ENCODE measurements at regions not wholly inside any gene's neighbourhood (a gene's known extent, or its start where the extent isn't known, plus 50 kb on each side); places are given as distances from the start of the nearest gene placed in this dataset.

DNA sequence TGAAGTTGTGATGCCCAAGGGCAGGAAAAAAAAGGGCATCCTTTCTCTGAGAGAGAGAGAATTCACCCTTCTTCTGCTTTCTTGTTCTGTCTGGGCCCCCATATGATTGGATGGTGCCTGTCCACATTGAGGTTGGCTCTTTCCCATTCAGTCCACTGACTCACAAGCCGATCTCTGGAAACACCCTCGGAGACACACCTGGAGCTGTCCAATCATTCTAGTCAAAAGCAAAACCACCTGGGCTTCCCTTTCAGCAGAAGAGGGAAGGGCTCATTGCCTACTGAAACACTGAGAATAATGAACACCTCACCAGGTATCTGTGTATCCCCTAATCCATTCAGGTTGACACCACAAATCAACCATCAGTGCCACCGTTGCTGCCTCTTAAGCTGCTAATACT is 103.7 kb upstream of the GNG12 start:
- H3K4me3 Mint-ChIP-seq = no peak overlapping the region
- H3K9me3 Mint-ChIP-seq = no peaks in the 10 kb centered on the region
- H3K4me1 Mint-ChIP-seq (ENCODE audit: low read depth) = peaks cover 11% of the 10 kb centered on the region
- TF ChIP-seq CTCF (IDR thresholded peaks at IDR 0.05) = no peak
- DNase-seq = no peak
- H3K27ac Mint-ChIP-seq = no peak overlapping the region
- H3K27me3 Mint-ChIP-seq (ENCODE audit: insufficient read depth) = peaks cover 2% of the 10 kb centered on the region; the same call in 1 of the 2 replicates
- no peaks in the 10 kb centered on the region for H3K36me3 Mint-ChIP-seq (ENCODE audit: low read depth)

GRCh38 chr1:67935560-67935959 is 102.3 kb upstream of the GNG12 start:
- no peaks in the 10 kb centered on the region for H3K9me3 Mint-ChIP-seq
- peaks cover 2% of the 10 kb centered on the region; the same call in 1 of the 2 replicates for H3K27me3 Mint-ChIP-seq (ENCODE audit: insufficient read depth)
- no peak for TF ChIP-seq CTCF (IDR thresholded peaks at IDR 0.05)
- H3K4me1 Mint-ChIP-seq (ENCODE audit: low read depth) = peaks cover 12% of the 10 kb centered on the region
- DNase-seq = no peak
- H3K27ac Mint-ChIP-seq = no peak overlapping the region
- no peaks in the 10 kb centered on the region for H3K36me3 Mint-ChIP-seq (ENCODE audit: low read depth)
- H3K4me3 Mint-ChIP-seq = no peak overlapping the region

GRCh38 chr1:67931198-67931597 is 97.9 kb upstream of the GNG12 start:
- Mint-ChIP-seq H3K4me3 (no peak overlapping the region), H3K9me3 (no peaks in the 10 kb centered on the region), H3K36me3 (ENCODE audit: low read depth) (no peaks in the 10 kb centered on the region), H3K4me1 (ENCODE audit: low read depth) (peaks cover 9% of the 10 kb centered on the region), H3K27me3 (ENCODE audit: insufficient read depth) (no peaks in the 10 kb centered on the region), H3K27ac (no peak overlapping the region)
- DNase-seq = no peak
- no peak for TF ChIP-seq CTCF (IDR thresholded peaks at IDR 0.05)

DNA sequence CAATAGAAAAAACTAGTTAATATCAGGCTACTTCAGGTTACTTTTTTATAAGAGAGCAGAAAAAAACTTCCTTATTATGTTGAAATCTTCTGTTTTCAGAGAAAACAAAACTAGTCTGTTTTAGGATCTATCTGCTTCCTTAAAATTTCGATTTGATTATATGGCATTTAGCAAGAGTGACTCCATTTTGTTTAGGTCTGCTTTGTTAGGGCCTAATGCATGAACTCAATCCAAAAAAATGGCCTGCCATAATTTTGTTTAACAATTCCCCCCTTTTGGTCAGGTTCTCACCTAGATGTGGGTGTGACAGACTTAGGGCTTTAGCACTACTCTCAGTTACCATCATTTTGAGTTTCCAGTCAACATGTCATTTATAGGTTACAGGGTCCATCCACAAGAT is 89.8 kb upstream of the GNG12 start:
- DNase-seq = no peak
- H3K27ac Mint-ChIP-seq = no peak overlapping the region

DNA sequence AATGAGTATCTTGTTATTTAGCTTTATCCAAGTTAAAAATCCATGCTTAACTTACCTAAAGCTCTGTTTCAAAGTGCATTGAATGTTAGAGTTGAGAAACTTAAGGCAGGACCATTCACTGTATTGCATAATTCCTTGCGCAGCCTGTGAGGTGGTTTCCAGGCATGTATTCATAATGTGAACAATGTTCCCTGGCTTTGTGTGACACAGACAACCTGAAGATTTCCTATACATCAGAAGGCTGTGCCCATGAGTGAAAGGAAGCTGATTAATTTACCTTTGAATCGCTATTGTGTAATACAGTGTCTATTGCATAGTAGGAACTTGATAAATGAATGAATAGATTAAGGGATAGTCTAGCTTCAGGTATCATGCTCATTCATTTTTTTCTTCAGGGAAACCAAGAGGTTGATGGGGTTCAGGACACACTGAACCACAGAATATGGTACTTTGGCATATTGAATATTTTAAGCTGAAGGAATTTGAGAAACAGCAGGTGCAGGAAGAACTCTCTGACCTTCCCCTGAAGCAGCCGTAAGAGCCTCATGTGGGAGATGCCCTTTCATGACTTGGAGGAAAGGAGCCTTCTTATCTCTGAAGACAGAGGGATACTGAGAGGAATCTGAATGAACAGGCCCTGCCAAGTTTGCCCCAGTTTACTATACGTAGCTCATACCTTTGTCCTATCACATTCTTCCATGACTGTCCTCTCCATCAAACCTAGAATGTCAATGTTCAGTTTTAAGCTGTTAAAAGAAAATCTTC is 88.6 kb upstream of the GNG12 start:
- DNase-seq = no peak
- no peaks in the 10 kb centered on the region for H3K27me3 Mint-ChIP-seq (ENCODE audit: insufficient read depth)
- no peak overlapping the region for H3K4me3 Mint-ChIP-seq
- no peak for TF ChIP-seq CTCF (IDR thresholded peaks at IDR 0.05)
- no peaks in the 10 kb centered on the region for H3K9me3 Mint-ChIP-seq
- no peak overlapping the region for H3K27ac Mint-ChIP-seq
- H3K36me3 Mint-ChIP-seq (ENCODE audit: low read depth) = no peaks in the 10 kb centered on the region
- no peaks in the 10 kb centered on the region for H3K4me1 Mint-ChIP-seq (ENCODE audit: low read depth)

More for the DNA sequence above, 89.8 kb upstream of the GNG12 start:
- Mint-ChIP-seq H3K4me3 (no peak overlapping the region), H3K4me1 (ENCODE audit: low read depth) (no peaks in the 10 kb centered on the region), H3K27me3 (ENCODE audit: insufficient read depth) (no peaks in the 10 kb centered on the region), H3K9me3 (no peaks in the 10 kb centered on the region), H3K36me3 (ENCODE audit: low read depth) (no peaks in the 10 kb centered on the region)
- no peak for TF ChIP-seq CTCF (IDR thresholded peaks at IDR 0.05)
